ENCODE measurements at regions not wholly inside any gene's neighbourhood (a gene's known extent, or its start where the extent isn't known, plus 50 kb on each side); places are given as distances from the start of the nearest gene placed in this dataset.

DNA sequence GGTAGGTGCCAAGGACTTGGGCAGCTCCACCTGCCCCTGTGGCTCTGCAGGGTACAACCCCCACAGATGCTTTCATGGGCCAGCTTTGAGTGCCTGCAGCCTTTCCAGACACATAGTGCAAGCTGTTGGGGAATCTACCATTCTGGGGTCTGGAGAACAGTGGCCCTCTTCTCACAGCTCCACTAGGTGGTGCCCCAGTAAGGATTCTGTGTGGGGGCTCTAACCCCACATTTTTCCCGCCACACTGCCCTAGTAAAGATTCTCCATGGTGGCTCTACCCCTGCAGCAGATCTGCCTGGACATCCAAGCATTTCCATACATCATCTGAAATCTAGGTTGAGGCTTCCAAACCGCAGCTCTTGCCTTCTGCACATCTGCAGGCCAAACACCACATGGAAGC is 149.7 kb upstream of the FNDC3A start:
- no peak for TF ChIP-seq EZH2phosphoT487 (IDR thresholded peaks at IDR 0.05; ENCODE audit: borderline replicate concordance, low read length)
- TF ChIP-seq, protein P1, sequence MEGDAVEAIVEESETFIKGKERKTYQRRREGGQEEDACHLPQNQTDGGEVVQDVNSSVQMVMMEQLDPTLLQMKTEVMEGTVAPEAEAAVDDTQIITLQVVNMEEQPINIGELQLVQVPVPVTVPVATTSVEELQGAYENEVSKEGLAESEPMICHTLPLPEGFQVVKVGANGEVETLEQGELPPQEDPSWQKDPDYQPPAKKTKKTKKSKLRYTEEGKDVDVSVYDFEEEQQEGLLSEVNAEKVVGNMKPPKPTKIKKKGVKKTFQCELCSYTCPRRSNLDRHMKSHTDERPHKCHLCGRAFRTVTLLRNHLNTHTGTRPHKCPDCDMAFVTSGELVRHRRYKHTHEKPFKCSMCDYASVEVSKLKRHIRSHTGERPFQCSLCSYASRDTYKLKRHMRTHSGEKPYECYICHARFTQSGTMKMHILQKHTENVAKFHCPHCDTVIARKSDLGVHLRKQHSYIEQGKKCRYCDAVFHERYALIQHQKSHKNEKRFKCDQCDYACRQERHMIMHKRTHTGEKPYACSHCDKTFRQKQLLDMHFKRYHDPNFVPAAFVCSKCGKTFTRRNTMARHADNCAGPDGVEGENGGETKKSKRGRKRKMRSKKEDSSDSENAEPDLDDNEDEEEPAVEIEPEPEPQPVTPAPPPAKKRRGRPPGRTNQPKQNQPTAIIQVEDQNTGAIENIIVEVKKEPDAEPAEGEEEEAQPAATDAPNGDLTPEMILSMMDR (IDR thresholded peaks at IDR 0.05; ENCODE audit: low read depth, low read length, poor library complexity, severe bottlenecking), result no peak

Measured in DOHH2 (cell line).